GM20431 (cell line): ENCODE measurements at regions not wholly inside any gene's neighbourhood (a gene's known extent, or its start where the extent isn't known, plus 50 kb on each side); places are given as distances from the start of the nearest gene placed in this dataset.
"Not testable (repeated sequence)": the region's sequence is repeated elsewhere in the genome, so short reads cannot be mapped to it uniquely, and the experiment has no call there.

Experiments used
- in situ Hi-C: fragments of 300-500 bp; cut with MseI, MboI; formaldehyde crosslinking; loops from one replicate; pipeline ENCODE4 v1.15.0; 2020; ENCODE audit warnings: low sequenced_read_pairs; ENCODE audit not compliant: unreplicated experiment

DNA sequence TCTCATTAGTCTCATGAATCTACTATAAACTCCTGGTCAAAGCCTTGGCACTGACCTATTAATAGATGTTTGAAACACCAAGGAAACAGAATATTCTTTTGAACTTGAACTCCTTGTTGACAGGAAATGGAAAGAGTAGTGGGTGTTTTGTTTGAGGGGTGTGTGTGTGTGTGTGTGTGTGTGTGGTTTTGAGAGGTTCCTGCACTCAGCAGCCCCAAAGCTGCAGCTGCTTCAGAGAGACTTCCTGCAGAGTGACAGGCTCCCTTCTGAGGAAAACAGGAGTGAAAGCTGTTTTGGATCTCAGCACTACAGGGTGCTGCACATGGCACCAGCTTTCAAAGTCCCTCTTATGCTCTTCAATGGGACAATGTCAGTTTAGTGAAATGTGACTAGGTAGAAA, 546.5 kb upstream of the STEAP1 start:
- in situ Hi-C loops = no loop called here

DNA sequence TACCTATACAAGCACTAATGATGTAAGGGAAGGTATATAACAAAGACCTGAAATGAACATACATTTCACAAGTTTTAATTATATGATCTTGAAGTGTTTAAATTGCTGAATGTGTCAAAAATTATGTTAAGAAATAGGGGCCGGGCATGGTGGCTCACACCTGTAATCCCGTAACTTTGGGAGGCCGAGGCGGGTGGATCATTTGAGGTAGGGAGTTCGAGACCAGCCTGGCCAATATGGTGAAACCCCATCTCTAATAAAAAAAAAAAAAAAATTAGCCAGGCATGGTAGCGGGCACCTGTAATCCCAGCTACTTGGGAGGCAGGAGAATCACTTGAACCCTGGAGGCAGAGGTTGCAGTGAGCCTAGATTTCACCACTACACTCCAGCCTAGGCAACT, 537.4 kb upstream of the STEAP1 start:
- in situ Hi-C loops = not testable (repeated sequence)

DNA sequence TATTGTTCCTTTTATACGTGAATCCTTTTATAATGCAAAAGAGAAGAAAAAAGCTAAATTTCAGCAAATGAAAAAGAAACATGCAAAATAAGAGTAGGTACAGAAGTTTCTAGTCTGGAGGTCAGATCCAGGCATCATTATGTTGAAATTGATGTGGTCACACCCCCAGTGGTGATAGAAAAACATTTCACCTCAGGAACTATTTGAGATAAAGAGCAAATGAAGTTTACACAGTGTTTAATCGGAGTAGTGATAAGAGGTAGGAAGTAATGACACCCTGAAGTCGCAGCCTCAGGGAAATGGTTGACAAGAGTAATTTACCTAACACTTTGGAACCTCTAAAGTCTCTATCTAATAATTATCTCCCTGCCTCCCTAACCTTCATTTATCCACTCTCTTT, 536.0 kb upstream of the STEAP1 start:
- in situ Hi-C loops = no loop called here

DNA sequence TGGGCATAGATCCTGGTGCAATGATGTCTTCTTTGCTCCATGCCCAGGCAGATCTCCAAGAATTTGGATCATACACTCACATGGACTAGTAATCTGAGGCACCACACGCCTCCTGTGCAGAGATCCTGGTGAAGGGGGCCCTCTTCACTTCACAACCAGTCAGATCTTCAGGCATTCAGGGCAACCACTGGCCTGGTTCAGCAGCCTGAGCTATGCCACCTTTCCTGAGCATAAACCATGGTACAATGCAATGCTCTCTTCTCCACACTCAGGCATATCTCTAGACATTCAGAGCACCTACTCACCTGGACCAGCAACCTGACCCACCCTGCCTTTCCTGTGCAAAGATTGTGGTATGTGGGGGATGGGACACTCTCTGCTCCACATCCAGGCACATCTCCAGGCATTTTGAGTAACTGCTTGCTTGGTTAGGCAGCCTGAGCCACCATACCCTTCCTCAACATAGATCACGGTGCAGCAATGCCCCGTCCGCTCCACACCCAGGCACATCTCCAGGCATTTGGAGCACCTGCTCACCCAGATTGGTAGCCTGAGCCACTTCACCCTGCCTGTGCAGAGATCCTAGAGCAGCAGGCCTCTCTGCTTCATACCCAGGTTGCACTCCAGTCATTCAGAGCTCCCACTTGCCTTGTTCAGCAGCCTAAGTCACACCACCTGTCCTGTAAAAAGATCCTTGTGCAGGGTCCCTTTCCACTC, 532.2 kb upstream of the STEAP1 start:
- in situ Hi-C loops = no loop called here

DNA sequence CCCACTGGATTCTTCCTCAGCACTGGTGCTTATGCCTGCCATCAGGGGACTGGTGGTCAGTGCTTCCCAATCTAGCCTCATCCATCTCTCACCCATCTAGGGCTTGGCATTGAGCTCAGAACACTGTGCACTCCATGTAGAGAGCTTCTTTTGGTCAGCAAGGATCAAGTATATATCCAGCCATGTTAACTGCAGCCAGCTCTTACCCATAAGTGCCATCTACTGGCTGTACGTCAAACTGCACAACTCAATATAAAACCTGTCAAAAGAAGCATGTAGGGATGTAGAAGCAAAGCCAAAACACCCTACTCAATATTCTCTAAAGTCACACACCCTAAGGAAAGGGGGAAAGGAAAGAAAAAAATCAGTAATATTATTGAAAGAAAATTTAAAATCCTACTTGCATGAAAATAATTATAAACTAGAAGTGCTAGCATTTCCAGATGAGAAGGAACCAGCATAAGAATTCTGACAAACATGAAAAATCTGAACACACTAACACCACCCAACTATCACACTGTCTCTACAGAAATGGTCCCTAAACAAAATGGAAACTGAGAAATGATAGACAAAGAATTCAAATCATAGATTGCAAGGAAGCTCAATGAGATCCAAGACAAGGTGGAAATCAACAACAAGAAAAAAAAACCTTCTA, 531.1 kb upstream of the STEAP1 start:
- in situ Hi-C loops = no loop called here

DNA sequence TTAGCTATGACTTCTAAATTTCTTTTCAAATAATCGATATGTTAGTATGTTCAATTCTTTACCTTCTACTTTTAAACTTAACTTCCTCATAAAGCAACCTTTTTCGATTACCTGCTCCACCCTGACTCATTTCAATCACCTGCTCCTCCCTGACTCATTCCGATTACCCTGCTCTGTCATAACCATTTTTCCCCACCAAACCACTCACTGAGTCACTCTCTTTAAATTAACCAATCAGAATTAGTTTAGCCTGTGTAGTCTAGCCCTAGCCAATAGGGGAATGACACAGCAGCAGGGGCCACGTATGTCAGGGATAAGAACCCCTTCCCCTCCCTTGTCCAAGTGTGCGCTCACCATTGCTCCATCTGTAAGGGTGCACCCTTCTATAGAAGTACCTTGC, 530.1 kb upstream of the STEAP1 start:
- in situ Hi-C loops = not testable (repeated sequence)

DNA sequence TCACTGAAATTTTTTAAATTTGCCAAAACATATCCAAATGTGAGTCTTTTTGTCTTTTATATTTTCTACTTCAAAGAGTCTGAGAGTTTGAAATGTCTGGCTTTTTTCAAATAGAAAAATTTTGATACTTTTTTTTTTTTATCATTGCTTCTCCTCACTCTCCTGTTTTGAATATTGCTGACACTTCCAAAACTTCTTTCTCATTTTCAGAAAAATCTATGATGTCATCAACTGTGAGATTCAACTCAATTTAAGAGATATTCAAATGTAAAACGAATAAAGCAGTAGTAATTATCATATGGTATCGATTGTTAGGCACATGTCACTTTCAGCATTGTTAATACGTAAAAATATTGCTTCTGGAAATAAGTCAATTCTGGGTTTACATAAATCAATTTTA, 505.8 kb upstream of the STEAP1 start:
- in situ Hi-C loops = no loop called here

DNA sequence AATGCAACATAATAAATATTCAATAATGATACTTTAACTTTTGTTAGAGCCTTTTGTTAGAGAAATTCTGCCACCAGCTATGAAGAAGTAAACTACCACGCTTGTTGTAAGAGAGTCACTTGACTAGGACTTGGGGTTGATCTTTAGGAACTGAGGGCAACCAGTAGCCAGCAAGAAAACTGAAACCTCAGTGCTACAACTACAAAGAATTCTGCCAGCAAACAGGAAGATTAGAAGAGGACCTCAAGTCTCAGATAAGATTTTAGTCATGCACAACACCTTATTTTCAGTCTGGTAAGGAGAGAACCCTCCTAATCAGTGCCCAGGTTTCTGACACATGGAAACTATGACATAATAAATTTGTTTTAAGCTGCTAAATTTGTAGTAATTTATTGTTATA, 498.3 kb upstream of the STEAP1 start:
- in situ Hi-C loops = no loop called here

DNA sequence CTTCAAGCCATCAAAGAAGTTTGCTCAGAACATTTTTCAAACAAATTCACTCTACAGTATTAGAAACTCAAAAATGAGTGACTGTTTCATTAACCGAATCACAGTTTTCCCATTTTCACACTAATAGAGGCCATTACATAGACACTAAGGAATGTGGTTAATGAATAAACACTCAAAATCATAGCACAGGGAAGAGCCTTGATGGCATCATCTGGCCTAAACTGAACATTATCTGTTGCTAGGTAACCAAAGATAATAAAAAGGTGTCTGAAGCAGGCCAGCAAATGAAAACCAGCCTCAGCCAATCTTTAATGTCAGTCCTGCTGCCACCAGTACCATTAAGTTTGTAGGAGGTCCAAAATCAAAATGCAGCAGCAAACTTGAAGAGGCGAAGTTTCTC, 492.4 kb upstream of the STEAP1 start:
- in situ Hi-C loops = no loop called here

DNA sequence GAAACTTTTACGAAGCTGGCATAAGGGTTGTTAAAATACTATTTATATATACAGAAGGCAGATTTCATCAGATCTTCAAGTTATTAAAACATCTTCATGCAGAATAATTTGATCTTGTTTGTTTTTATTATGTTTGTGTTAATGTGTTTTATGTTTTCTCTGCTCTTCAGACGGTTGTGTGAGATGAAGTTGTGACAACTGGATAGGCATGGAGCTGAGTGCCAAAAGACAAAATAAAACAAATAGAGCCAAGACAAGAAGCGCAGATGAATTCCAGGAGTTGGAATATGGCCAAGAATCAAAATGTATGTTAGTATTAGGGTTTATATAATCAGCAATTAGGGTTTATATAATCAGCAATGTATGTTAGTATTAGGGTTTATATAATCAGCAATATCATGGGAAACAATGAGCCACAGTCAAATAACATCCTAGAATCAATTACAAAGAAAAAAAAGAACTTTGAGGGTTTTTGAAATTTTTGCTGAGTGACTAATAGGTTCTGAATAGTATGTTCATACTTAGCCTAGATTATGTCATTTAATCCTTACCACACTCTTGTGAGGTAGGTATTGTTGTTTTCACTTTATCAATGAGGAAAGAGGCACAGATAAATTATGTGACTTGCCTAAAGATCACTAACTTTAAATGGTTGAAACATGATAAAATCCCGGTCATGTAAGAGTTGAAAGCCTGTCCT, 488.0 kb upstream of the STEAP1 start:
- in situ Hi-C loops = no loop called here

DNA sequence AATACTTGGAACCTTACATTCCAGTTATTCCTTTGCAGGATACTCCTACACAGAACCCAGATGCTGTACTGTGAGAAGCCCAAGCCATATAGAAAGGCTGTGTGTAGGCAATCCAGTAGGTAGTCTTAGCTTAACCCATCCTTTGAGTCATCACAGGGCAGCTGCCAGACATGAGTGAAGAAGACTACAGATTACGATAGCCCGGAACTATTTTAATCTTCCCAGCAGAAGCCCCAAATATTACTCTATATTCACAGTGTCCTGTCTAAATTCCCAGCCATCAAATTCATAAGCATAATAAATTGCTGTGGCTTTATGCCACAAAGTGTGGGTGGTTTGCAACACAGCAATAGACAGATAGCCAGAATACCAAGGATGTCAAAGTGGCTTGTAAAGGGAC, 474.1 kb upstream of the STEAP1 start:
- in situ Hi-C loops = no loop called here

DNA sequence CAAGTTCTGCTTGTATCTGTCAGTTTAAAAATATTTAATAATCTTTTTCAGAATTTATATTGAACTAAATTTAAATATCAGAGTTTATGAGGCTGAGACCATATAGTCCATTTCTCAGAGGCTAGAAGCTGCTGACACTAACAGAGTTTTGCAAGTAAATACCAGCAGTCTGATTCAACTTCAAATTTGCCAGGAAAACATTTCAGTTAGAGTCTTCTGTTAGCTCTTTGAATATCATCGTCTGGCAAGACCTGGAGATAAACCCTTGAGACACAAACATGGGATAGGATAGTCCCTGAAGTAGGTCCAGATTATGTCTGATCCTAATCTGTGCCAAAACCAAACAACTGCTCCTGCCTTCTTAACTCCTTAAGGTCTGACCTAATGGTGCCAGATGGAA, 472.8 kb upstream of the STEAP1 start:
- in situ Hi-C loops = no loop called here

DNA sequence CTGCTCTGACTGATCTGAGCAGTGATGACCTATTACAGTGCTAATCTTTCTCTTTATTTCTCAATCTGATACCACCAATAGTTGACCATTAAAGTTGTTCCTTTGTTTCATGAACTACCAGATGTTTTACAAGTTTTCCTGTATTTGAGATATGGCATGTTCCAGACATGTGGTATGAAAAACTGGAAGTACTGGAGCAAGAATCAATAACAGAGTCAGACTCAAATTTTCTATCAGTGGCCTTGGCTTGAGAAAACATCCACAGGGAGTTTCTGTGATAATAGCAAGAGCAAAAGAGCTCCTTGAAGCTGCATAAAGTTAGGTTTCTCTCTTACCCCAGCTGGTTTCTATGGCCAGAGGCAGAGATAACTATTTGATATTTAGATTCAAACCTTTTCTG, 469.0 kb upstream of the STEAP1 start:
- in situ Hi-C loops = no loop called here

DNA sequence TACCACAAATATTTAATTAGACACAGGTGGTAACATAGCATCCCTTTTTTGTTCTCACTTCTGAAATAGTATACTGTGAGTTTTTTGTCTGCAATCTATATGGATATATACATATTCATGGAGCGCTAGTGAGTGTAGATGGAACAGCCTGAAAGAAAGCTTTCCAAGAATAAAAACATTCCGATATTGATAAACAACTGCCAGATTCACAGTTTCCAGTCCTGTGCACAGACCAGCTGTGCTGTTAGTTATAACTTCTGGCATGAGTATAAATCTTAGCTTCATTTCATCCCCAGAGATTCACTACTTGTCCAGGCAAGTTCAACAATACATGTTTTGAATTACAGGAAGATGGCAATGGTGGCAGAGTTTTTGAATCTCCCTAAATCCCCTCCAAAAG, 467.1 kb upstream of the STEAP1 start:
- in situ Hi-C loops = no loop called here

DNA sequence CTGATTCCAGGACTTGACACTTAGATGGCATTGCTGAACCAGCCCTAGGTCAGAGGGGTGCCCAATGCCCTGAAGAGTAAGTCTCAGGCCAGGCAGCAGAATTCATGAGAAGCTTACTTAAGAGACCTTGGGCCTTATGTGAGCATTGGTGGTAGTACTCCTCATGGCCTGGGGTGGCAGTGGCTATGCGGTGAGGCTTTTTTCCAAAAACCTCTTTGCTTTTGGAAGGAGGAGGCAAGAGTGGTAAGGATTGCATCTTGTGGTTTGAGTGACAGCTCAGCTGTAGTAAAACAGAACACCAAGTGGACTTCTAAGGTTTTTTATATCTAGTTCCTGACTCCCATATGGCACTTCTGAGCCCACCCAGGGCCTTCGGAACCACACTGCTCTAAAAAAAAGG, 459.0 kb upstream of the STEAP1 start:
- in situ Hi-C loops = no loop called here

DNA sequence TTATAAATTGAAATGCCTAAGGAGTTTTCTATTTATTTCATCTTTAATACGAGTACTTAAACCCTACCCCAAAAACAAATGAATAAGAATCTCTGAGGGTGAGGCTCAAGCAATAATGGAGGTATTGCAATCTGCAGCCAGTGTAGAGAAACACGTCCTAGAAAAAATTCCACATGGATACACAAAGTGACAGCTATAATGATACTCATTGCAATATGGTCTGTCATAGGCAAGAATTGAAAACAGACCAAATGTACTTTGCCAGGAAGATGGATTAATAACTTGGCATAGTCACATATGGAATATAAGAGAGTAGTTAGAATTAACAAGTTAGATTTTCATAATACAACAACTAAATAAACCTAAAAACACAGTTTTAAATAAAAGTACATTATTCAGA, 440.1 kb upstream of the STEAP1 start:
- in situ Hi-C loops = no loop called here

DNA sequence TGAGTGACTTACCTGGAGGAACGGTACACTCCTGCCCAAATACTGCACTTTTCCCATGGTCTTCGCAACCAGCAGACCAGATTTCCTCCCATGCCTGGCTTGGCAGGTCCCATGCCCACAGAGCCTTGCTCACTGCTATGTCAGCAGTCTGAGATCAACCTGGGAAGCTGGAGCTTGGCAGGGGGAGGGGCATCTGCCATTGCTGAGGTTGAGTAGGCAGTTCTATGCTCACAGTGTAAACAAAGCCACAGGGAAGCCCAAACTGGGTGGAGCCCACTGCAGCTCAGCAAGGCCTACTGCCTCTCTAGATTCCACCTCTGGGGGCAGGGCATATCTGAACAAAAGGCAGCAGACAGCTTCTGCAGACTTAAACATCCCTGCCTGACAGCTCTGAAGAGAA, 435.3 kb upstream of the STEAP1 start:
- in situ Hi-C loops = not testable (repeated sequence)

DNA sequence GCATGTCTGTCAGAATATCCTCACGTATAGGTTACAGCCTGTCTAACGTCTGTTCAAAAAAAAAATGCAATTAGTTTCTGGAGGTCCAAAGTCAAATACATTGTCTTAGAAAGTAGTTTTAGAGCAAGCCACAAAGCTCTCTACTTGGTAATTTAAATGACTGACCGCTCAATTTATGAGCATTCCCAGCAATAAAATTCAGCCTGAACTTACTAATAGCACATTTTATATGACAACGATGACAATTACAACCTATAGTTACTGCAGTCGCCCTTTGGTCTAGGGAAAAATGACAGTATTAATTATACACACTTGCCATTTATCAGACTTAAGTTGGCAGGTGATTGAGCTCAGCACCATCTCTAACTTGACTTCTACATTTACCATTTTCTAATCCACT, 425.8 kb upstream of the STEAP1 start:
- in situ Hi-C loops = no loop called here

DNA sequence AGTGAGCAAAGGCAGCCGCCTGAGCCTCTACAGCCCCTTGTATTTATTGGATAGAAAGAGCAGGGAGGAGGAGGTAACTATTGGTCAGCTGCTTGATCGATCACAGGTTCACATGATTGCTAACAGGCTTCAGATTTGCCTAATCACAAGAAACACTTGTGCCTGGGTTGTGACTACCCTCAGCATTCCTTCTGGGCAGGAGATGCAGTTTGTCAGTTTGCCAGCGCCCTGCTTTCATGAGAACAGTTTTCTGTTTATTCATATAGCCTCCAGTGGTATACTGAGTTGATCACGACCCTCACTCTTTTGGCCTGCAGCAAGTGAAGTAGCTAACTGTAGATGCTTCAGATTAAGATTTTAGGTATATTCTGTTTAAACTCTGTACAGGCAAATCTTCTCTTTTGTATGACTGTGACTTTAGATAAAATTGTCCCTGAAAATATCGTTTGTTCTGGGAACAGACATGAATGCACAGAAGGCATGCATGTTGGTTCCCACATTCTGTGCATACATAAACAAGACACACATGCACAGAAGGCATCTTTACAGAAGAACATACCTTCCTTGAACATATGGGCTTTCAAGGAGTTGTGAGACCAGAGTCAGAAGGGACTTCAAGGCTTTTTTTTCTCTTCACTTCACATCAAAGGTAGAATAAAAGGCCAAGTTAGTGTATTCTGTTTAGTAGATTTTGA, 422.4 kb upstream of the STEAP1 start:
- in situ Hi-C loops = no loop called here

DNA sequence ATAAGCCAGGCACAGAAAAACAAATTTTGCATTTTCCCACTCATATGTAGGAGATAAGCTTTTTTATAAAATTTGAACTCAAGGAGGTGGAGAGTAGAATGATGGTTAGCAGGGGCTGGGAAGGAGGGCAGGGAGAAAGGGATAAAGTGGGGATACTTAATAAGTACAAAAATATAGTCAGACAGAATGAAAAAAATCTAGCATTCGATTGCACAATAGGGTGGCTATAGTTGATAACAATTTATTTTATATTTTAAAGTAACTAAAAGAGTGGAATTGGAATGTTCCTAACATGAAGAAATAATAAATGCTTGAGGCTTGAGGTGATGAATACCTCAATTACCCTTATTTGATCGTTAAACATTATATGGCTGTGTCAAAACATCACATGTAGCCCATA, 415.7 kb upstream of the STEAP1 start:
- in situ Hi-C loops = no loop called here

DNA sequence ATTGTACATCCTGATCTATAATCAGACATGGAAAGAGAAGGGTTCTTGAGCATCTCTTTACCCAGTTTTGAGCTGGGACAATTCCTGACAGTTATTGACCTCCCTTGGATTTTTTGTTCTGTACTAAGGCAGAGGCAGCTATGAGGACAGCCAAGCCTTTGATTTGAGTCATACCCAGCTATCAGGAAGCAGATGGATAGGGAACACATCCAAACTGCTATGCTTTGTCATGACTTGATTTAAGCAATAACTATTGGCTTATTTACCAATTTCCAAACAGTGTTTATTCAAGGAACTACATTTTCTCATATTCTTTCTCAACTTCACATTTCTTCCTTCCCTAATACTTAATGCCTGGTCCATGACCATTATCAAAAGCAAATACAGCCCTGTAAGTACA, 396.4 kb upstream of the STEAP1 start:
- in situ Hi-C loops = no loop called here
